GM13977 (cell line): ENCODE measurements at regions not wholly inside any gene's neighbourhood (a gene's known extent, or its start where the extent isn't known, plus 50 kb on each side); places are given as distances from the start of the nearest gene placed in this dataset.

Experiments used
- DNase-seq: peaks from one replicate; pipeline ENCODE4 v3.0.0; 2012; ENCODE audit warnings: low spot score
- in situ Hi-C: fragments of 300-500 bp; cut with MboI; formaldehyde crosslinking; loops from one replicate; pipeline ENCODE4 v1.12.0; 2022; ENCODE audit warnings: low sequenced_read_pairs, low pct_unique_long_range_greater_than_20kb, mixed read lengths, inconsistent platforms; ENCODE audit not compliant: unreplicated experiment
- TF ChIP-seq, protein P1 (sequence below): IDR thresholded peaks from 2 replicates; pipeline ENCODE4 v1.5.1; 2012; ENCODE audit warnings: mild to moderate bottlenecking, control low read depth; ENCODE audit not compliant: insufficient read depth; ENCODE audit errors: extremely low read depth, missing control alignments

DNA sequence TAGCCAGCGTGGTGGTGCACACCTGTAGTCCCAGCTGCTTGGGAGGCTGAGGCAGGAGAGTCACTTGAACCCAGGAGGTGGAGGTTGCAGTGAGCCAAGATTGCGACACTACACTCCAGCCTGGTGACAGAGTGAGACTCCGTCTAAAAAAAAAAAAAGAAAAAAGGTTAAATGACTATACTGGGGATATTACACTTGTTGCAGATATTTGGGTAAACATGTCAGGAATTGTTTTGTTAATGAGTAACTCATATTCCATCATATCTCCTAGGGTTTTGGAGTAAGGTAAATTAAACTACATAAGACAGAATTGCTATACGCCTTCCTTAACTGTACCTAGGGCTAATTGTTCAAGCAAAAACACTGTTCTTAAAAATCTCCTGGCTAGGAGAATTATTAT is 291.4 kb upstream of the IGFBP7 start:
- TF ChIP-seq, protein P1, sequence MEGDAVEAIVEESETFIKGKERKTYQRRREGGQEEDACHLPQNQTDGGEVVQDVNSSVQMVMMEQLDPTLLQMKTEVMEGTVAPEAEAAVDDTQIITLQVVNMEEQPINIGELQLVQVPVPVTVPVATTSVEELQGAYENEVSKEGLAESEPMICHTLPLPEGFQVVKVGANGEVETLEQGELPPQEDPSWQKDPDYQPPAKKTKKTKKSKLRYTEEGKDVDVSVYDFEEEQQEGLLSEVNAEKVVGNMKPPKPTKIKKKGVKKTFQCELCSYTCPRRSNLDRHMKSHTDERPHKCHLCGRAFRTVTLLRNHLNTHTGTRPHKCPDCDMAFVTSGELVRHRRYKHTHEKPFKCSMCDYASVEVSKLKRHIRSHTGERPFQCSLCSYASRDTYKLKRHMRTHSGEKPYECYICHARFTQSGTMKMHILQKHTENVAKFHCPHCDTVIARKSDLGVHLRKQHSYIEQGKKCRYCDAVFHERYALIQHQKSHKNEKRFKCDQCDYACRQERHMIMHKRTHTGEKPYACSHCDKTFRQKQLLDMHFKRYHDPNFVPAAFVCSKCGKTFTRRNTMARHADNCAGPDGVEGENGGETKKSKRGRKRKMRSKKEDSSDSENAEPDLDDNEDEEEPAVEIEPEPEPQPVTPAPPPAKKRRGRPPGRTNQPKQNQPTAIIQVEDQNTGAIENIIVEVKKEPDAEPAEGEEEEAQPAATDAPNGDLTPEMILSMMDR: no peak
- in situ Hi-C loops: no loop called here
- DNase-seq: no peak

DNA sequence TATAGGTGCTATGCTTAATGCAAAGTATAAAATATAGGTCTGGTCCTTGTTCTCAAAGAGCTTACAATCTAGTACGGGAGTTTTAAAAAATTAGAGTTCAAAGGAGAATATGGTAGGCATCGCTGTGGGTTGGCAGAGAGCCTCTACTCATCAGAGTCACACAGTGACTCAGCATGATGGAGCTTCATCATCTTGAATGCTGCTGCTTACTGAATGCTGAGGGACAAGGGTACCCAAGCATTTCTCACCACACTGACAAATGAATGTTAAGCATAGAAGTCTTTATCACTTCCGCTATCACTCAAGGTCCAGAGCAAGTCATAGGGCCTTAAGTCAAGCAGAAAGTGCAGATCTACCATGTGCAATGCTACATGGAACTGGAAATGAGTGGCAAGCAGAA is 268.6 kb upstream of the IGFBP7 start:
- in situ Hi-C loops: no loop called here
- TF ChIP-seq, protein P1: no peak
- no peak for DNase-seq

DNA sequence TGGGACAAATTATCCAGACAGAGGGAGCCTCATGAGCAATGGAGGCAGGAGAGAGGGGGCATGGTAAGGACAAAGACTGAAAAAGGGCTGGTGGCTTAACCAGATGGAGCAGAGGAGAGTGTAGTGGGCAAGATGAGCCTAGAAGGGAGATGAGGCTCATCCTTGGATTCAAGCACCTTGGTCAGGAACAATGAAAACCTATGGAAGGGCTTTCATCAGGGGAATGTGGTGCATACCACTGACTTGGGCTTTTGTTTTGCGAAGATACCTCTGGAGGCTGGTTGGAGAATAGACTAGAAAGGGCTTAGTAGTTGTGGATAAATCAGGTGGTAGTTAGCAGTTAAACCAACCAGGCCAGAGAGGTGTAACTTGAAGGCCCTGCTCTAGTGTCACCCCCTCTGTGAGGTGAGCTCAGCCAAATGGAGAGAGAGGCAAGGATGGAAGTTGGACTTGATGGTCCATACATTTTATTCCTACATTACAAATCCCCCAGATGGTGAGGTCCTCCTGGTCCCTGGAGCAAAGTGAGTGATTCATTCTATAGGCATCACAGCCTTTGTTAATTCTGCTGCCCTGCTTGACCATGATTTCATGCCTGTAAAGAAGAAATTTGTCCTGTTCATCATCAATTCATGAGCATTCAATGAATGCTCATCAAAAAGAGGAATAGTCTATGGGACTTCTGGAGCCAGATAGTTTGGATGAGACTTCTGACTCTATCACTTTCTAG is 264.8 kb upstream of the IGFBP7 start:
- TF ChIP-seq, protein P1: no peak
- in situ Hi-C loops: no loop called here
- DNase-seq: no peak

DNA sequence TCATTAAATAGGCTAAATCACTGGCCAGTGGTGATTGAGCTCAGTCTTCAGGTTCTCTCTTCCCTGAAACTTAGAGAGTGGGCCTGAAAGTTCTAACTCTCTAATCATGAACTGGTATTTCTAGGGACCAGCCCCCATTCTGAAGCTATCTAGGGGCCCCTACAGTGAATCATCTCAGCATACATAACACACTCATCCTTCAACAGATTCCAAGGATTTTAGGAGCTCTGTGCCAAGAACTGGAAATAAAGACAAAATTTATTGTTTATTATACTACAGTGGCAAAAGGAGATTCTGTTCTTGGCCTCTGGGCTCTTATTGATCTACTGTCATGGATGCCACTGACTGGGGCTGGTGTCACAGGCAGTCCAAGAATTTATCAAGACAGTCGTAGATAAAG is 263.8 kb upstream of the IGFBP7 start:
- in situ Hi-C loops: no loop called here
- no peak for DNase-seq
- TF ChIP-seq, protein P1: no peak

DNA sequence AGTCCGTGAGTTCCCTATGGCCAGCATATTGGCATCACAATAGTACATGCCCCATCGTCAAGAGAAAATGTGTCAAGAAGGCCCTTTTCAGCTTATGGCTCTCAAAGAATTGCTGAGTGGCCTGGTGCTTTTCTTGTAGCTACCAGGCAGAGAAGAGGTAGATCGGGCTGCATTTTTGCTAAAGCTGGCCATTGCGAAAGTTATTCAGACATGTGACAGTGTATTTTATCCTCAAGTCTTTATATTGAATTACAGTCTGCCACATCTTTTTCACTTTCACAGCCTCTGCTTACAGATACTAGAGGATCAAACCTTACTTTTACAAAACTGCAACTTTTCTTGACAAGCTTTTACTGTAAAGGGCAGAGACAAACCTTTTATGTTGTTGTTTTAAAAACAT is 261.5 kb upstream of the IGFBP7 start:
- in situ Hi-C loops: no loop called here
- no peak for DNase-seq
- TF ChIP-seq, protein P1: no peak

DNA sequence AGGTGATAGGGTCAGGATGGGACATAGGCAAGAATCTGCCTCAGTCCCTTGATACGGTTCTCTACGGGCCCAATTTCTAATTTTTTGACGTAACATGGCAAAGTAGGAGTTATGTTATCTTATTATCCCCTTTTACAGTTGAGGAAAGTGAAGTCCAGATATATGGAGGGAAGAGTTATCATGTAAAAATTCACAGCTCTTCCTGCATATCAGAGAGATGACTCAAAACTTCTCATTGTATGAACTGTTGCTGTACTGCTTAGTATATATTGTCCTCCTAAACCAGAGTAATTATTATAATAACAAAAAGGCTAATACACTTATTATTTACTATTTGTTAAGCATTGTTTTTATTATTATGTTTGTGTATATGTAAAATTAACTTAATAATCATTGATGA is 260.5 kb upstream of the IGFBP7 start:
- DNase-seq: no peak
- TF ChIP-seq, protein P1: no peak
- in situ Hi-C loops: no loop called here
